HEK293 (cell line): ENCODE measurements at regions not wholly inside any gene's neighbourhood (a gene's known extent, or its start where the extent isn't known, plus 50 kb on each side); places are given as distances from the start of the nearest gene placed in this dataset.
"Not testable (repeated sequence)": the region's sequence is repeated elsewhere in the genome, so short reads cannot be mapped to it uniquely, and the experiment has no call there.

ENCODE experiments used
- CTCF ChIP-seq: fragments of 450-650 bp; formaldehyde crosslinking; IDR thresholded peaks from 2 replicates; pipeline ENCODE4 v1.5.1; 2016; ENCODE audit warnings: missing biosample characterization, missing genetic modification characterization
- PBX3 ChIP-seq: sonication (generic); formaldehyde crosslinking; IDR thresholded peaks from 2 replicates; pipeline ENCODE4 v1.8.1; 2022; ENCODE audit warnings: mild to moderate bottlenecking, moderate library complexity, missing genetic modification reagents
- SP2 ChIP-seq: fragments of 450-650 bp; formaldehyde crosslinking; IDR thresholded peaks from 2 replicates; pipeline ENCODE4 v1.5.1; 2016; ENCODE audit warnings: missing biosample characterization, missing genetic modification characterization
- ZNF174 ChIP-seq: fragments of 450-650 bp; formaldehyde crosslinking; IDR thresholded peaks from 2 replicates; pipeline ENCODE4 v1.5.0; 2017; ENCODE audit warnings: missing biosample characterization, mild to moderate bottlenecking, missing genetic modification characterization
- ZNF24 ChIP-seq: fragments of 450-650 bp; formaldehyde crosslinking; IDR thresholded peaks from 2 replicates; pipeline ENCODE4 v1.5.1; 2016; ENCODE audit warnings: missing biosample characterization, missing genetic modification characterization
- ZNF513 ChIP-seq: fragments of 450-650 bp; IDR thresholded peaks from 2 replicates; pipeline ENCODE4 v1.5.1; 2018; ENCODE audit warnings: missing biosample characterization, missing genetic modification characterization
- ZNF626 ChIP-seq: fragments of 450-650 bp; sonication (Bioruptor Pico); formaldehyde crosslinking; IDR thresholded peaks from 2 replicates; pipeline ENCODE4 v1.5.1; 2018; ENCODE audit warnings: missing biosample characterization, missing genetic modification characterization, inconsistent platforms
- ZNF791 ChIP-seq: fragments of 450-650 bp; formaldehyde crosslinking; IDR thresholded peaks from 2 replicates; pipeline ENCODE4 v1.5.1; 2016; ENCODE audit warnings: missing biosample characterization, missing genetic modification characterization
- ZSCAN18 ChIP-seq: fragments of 450-650 bp; formaldehyde crosslinking; IDR thresholded peaks from 2 replicates; pipeline ENCODE4 v1.5.1; 2016; ENCODE audit warnings: missing biosample characterization, missing genetic modification characterization

DNA sequence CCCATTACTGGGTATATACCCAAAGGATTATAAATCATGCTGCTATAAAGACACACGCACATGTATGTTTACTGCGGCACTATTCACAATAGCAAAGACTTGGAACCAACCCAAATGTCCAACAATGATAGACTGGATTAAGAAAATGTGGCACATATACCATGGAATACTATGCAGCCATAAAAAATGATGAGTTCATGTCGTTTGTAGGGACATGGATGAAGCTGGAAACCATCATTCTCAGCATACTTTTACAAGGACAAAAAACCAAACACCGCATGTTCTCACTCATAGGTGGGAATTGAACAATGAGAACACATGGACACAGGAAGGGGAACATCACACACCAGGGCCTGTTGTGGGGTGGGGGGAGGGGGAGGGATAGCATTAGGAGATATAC is 50.6 kb upstream of the SPTBN2 start:
- TF ChIP-seq CTCF (tag by site-specific recombination); ZNF791 (tag by site-specific recombination); ZNF174 (tag by site-specific recombination); ZNF24; ZNF626 (tag by site-specific recombination); SP2; ZNF513 (tag by site-specific recombination); PBX3; ZSCAN18: not testable (repeated sequence)
